ENCODE measurements at regions not wholly inside any gene's neighbourhood (a gene's known extent, or its start where the extent isn't known, plus 50 kb on each side); places are given as distances from the start of the nearest gene placed in this dataset.

DNA sequence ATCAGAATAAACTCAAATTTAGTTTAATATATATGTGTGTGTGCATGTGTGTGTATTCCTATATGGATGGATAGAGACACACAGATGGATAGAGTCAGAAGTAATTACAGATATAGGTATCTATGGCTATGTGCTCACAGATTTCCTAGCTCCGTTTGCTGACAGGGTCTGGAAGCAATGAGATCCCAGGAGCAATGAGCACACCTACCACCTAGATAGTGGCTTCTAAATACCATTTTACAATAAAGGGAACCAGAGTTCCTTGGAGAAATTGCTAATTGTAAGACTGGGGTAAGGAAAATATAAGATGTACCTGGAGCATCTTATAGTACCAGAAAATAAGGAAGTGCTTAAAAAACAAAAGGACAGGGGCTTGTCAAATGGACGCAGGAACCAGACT, 196.2 kb upstream of the PRDM1 start:
- peaks cover 8% of the 10 kb centered on the region; the same call in 1 of the 2 replicates for H3K9me3 ChIP-seq (ENCODE audit: control insufficient read depth, insufficient read depth, low read depth, low read length)
- no peaks in the 10 kb centered on the region for H3K27me3 ChIP-seq (ENCODE audit: control insufficient read depth, insufficient read depth, low read length)
- no peak overlapping the region for H3K9ac ChIP-seq (ENCODE audit: low read length)
- H3K27ac ChIP-seq (ENCODE audit: low read depth, low read length): no peak overlapping the region
- no peaks in the 10 kb centered on the region for H3K36me3 ChIP-seq (ENCODE audit: control insufficient read depth, insufficient read depth, low read length)
- H3K4me3 ChIP-seq (ENCODE audit: low read depth, low read length): no peak overlapping the region
- peaks cover 8% of the 10 kb centered on the region; the same call in 1 of the 2 replicates for H3K4me1 ChIP-seq (ENCODE audit: control insufficient read depth, insufficient read depth, low read length)

DNA sequence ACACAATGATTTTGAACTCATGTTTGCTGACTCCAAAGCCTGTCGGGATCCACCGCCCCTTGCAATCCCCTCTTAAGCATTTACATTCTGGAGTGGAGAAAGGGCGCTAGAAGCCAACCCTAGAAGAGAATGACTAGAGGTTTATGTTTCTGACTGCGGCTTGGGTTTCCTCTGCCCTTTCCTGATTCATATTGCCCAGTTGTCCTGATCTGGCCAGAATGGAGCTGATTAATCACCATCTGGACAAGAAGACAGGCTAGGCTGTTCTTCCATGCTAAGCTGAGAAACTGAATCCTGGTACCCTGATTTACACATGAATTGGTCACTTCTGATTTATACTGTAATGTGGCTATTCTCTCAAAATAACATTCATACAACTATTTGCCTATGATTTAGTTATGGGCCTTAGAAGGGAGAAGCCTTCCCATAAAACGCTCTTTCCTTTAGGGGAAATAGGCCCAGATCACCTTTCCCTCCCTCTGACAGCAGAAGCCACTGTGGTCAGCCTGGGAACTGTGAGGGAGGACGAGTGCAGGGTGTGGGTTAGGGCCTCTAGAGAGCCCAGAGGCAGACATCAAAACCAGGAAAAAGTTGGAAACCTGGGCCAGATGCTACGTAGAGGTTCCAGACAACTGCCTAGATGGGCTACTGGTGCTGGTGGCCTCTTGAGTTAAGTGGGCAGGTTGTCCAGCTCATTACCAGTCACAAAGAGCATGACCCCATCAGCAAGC, 199.2 kb upstream of the PRDM1 start:
- Histone ChIP-seq H3K9ac (ENCODE audit: low read length) (no peak overlapping the region), H3K4me3 (ENCODE audit: low read depth, low read length) (no peak overlapping the region), H3K27me3 (ENCODE audit: control insufficient read depth, insufficient read depth, low read length) (no peaks in the 10 kb centered on the region), H3K27ac (ENCODE audit: low read depth, low read length) (no peak overlapping the region), H3K36me3 (ENCODE audit: control insufficient read depth, insufficient read depth, low read length) (no peaks in the 10 kb centered on the region), H3K4me1 (ENCODE audit: control insufficient read depth, insufficient read depth, low read length) (peaks cover 8% of the 10 kb centered on the region; the same call in 1 of the 2 replicates), H3K9me3 (ENCODE audit: control insufficient read depth, insufficient read depth, low read depth, low read length) (peaks cover 8% of the 10 kb centered on the region; the same call in 1 of the 2 replicates)

DNA sequence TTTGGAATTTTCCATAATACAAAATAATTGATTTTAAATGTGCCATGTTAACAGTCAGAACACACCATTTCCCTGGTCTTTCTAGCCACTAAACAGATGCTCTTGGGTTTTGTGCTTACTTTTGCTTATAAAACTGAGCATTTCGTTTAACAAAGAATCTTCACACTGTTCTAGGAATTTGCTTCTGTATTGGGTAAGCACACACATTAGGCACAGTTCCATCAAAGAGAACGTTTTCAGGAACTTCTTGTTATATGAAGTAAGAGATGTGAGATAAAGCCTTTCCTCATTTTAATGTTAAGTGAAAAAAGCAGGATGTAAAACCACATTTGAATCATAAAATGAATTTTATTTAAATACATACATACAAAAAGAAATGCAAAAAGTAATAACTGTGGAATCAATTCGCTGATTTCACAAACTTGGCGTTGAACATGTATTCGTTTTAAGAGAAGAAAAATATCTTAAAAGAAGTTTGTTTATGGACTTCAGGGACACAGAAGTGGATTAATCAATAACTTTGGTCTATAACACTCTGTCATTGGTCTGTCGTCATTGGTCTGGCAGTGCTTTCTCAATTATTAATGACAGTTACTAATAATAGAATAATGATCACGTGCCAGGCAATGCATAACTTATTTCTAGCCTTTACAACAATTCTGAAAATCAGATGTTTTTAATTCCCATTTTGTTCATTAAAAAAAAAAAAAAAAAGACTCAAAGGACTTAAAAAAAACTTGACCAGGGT, 199.9 kb upstream of the PRDM1 start:
- H3K4me3 ChIP-seq (ENCODE audit: low read depth, low read length): no peak overlapping the region
- no peaks in the 10 kb centered on the region for H3K36me3 ChIP-seq (ENCODE audit: control insufficient read depth, insufficient read depth, low read length)
- H3K4me1 ChIP-seq (ENCODE audit: control insufficient read depth, insufficient read depth, low read length): peaks cover 8% of the 10 kb centered on the region; the same call in 1 of the 2 replicates
- H3K9ac ChIP-seq (ENCODE audit: low read length): no peak overlapping the region
- no peak overlapping the region for H3K27ac ChIP-seq (ENCODE audit: low read depth, low read length)
- no peaks in the 10 kb centered on the region for H3K27me3 ChIP-seq (ENCODE audit: control insufficient read depth, insufficient read depth, low read length)
- H3K9me3 ChIP-seq (ENCODE audit: control insufficient read depth, insufficient read depth, low read depth, low read length): peaks cover 8% of the 10 kb centered on the region; the same call in 1 of the 2 replicates

DNA sequence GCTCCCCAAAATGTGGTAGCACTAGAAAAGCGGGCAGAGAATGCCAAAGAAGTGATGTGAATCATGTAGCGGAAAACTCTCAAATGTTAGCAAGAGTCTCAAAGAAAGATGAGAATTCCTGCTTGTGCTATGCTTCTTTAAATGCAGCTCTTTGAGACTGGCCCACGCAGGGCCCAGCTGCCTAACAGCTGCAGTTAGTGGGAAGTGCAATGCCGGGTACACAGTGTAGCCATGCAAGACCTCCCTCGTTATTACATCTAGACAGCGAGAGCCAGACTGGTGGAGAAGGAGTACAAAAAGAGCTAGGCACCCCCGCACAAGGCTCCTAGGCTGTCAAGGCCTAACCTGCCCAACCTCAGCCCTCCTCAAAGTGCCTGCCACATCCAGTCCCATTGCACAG, 201.7 kb upstream of the PRDM1 start:
- Histone ChIP-seq H3K27ac (ENCODE audit: low read depth, low read length) (no peak overlapping the region), H3K4me1 (ENCODE audit: control insufficient read depth, insufficient read depth, low read length) (peaks cover 8% of the 10 kb centered on the region; the same call in 1 of the 2 replicates), H3K9me3 (ENCODE audit: control insufficient read depth, insufficient read depth, low read depth, low read length) (no peaks in the 10 kb centered on the region), H3K27me3 (ENCODE audit: control insufficient read depth, insufficient read depth, low read length) (no peaks in the 10 kb centered on the region), H3K36me3 (ENCODE audit: control insufficient read depth, insufficient read depth, low read length) (no peaks in the 10 kb centered on the region), H3K4me3 (ENCODE audit: low read depth, low read length) (no peak overlapping the region), H3K9ac (ENCODE audit: low read length) (no peak overlapping the region)

DNA sequence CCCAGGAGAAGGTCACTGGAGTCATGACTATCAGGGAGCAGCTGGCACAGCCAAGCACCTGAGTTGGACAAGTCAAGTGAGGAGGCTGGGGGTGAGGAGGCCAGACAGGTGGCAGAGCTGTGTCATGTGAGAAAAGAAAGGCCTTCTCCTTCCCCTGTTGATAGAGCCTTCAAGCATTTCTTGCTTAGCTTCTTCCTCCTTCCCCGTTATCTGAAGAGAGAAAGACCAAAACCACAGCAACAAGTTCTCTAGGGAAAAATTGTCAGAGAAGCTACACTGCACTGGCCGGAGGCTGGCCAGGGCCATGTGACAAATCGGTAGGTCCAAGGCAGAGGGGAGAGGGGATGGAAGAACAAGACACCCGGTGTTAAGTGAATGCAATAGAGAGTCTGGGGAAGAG, 202.1 kb upstream of the PRDM1 start:
- Histone ChIP-seq H3K9me3 (ENCODE audit: control insufficient read depth, insufficient read depth, low read depth, low read length) (no peaks in the 10 kb centered on the region), H3K27ac (ENCODE audit: low read depth, low read length) (no peak overlapping the region), H3K4me3 (ENCODE audit: low read depth, low read length) (no peak overlapping the region), H3K9ac (ENCODE audit: low read length) (no peak overlapping the region), H3K27me3 (ENCODE audit: control insufficient read depth, insufficient read depth, low read length) (no peaks in the 10 kb centered on the region), H3K4me1 (ENCODE audit: control insufficient read depth, insufficient read depth, low read length) (peaks cover 8% of the 10 kb centered on the region; the same call in 1 of the 2 replicates), H3K36me3 (ENCODE audit: control insufficient read depth, insufficient read depth, low read length) (no peaks in the 10 kb centered on the region)

DNA sequence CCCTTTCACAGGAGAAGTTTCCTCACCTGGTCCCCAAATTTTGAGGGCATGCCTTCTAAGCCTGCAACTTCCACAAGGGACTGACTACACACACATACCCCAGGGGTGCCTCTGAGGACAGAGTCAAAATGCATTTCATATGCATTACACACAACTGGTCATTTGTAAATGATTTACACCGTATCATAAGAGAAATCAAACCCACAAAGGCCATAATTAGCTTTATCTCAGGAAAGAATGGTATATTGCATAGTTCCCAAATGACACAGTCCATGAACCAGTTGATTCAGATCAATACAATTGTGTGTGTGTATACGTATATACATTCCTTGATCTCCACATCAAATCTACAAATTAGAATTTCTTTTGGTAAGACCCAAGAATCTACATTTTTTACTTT, 203.3 kb upstream of the PRDM1 start:
- Histone ChIP-seq H3K4me1 (ENCODE audit: control insufficient read depth, insufficient read depth, low read length) (peaks cover 3% of the 10 kb centered on the region; the same call in 1 of the 2 replicates), H3K27ac (ENCODE audit: low read depth, low read length) (no peak overlapping the region), H3K9me3 (ENCODE audit: control insufficient read depth, insufficient read depth, low read depth, low read length) (no peaks in the 10 kb centered on the region), H3K4me3 (ENCODE audit: low read depth, low read length) (no peak overlapping the region), H3K27me3 (ENCODE audit: control insufficient read depth, insufficient read depth, low read length) (no peaks in the 10 kb centered on the region), H3K9ac (ENCODE audit: low read length) (no peak overlapping the region), H3K36me3 (ENCODE audit: control insufficient read depth, insufficient read depth, low read length) (no peaks in the 10 kb centered on the region)

DNA sequence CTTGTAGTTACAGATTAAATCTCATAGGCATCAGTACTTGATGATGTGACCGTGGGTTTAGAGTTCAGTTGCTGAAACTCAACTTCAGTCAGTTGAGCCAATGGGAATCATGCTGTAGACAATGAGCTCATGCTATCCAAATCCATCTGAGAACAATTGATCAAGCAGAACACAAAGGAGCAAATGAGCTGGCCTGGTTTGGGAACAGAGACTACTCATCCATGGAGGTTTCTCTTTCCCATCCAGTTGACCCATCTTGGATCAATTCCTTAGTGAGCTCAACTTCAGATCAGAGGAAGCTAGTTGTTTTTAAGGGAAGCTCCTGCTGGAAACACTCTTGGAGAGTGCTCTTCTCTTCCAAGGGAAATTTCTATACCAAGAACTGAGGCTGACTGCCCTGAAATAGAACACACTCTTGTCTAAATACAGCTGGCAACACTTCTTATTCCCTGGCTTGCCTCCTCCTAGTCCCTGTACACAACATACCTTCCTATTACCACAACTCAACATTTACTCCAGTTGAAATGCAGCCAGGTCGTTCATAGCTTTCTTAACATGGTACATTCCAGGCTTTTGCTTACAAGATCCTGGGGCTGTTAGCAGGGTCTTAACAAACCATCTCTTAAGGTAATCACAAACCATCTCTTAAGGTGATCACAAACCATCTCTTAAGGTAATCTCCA, 203.9 kb upstream of the PRDM1 start:
- no peak overlapping the region for H3K9ac ChIP-seq (ENCODE audit: low read length)
- peaks cover under 1% of the 10 kb centered on the region; the same call in 1 of the 2 replicates for H3K4me1 ChIP-seq (ENCODE audit: control insufficient read depth, insufficient read depth, low read length)
- H3K9me3 ChIP-seq (ENCODE audit: control insufficient read depth, insufficient read depth, low read depth, low read length): no peaks in the 10 kb centered on the region

GRCh38 chr6:105881608-105882007, 204.5 kb upstream of the PRDM1 start:
- Histone ChIP-seq H3K27me3 (ENCODE audit: control insufficient read depth, insufficient read depth, low read length) (no peaks in the 10 kb centered on the region), H3K9ac (ENCODE audit: low read length) (no peak overlapping the region), H3K4me1 (ENCODE audit: control insufficient read depth, insufficient read depth, low read length) (no peaks in the 10 kb centered on the region), H3K4me3 (ENCODE audit: low read depth, low read length) (no peak overlapping the region), H3K9me3 (ENCODE audit: control insufficient read depth, insufficient read depth, low read depth, low read length) (no peaks in the 10 kb centered on the region), H3K27ac (ENCODE audit: low read depth, low read length) (no peak overlapping the region), H3K36me3 (ENCODE audit: control insufficient read depth, insufficient read depth, low read length) (no peaks in the 10 kb centered on the region)

More for the DNA sequence above, 203.9 kb upstream of the PRDM1 start:
- no peaks in the 10 kb centered on the region for H3K36me3 ChIP-seq (ENCODE audit: control insufficient read depth, insufficient read depth, low read length)
- no peak overlapping the region for H3K27ac ChIP-seq (ENCODE audit: low read depth, low read length)
- no peaks in the 10 kb centered on the region for H3K27me3 ChIP-seq (ENCODE audit: control insufficient read depth, insufficient read depth, low read length)
- H3K4me3 ChIP-seq (ENCODE audit: low read depth, low read length): no peak overlapping the region

GRCh38 chr6:105880030-105880492, 206.1 kb upstream of the PRDM1 start:
- Histone ChIP-seq H3K27me3 (ENCODE audit: control insufficient read depth, insufficient read depth, low read length) (no peaks in the 10 kb centered on the region), H3K36me3 (ENCODE audit: control insufficient read depth, insufficient read depth, low read length) (no peaks in the 10 kb centered on the region), H3K4me1 (ENCODE audit: control insufficient read depth, insufficient read depth, low read length) (no peaks in the 10 kb centered on the region), H3K9me3 (ENCODE audit: control insufficient read depth, insufficient read depth, low read depth, low read length) (no peaks in the 10 kb centered on the region), H3K27ac (ENCODE audit: low read depth, low read length) (no peak overlapping the region), H3K4me3 (ENCODE audit: low read depth, low read length) (no peak overlapping the region), H3K9ac (ENCODE audit: low read length) (no peak overlapping the region)

DNA sequence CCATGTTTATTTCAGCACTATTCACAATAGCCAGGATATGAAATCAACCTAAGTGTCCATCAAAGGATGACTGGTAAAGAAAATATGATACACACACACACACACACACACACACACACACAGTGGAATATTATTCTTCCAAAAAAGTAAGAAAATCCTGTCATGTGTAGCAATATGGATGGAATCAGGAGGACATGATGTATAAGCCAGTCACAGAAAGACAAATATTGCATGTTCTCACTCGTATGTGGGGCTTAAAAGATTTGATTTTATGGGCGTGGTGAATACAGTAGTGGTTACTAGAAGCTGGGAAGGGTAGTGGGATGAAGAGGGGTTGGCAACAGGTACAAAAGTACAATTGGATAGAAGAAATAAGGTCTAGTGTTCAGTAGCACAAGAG, 207.0 kb upstream of the PRDM1 start:
- Histone ChIP-seq H3K9me3 (ENCODE audit: control insufficient read depth, insufficient read depth, low read depth, low read length) (no peaks in the 10 kb centered on the region), H3K36me3 (ENCODE audit: control insufficient read depth, insufficient read depth, low read length) (no peaks in the 10 kb centered on the region), H3K27me3 (ENCODE audit: control insufficient read depth, insufficient read depth, low read length) (no peaks in the 10 kb centered on the region), H3K4me1 (ENCODE audit: control insufficient read depth, insufficient read depth, low read length) (no peaks in the 10 kb centered on the region), H3K9ac (ENCODE audit: low read length) (no peak overlapping the region), H3K27ac (ENCODE audit: low read depth, low read length) (no peak overlapping the region), H3K4me3 (ENCODE audit: low read depth, low read length) (no peak overlapping the region)

Data from HUES6 (cell line).